OCI-LY1 (cell line): ENCODE measurements at regions not wholly inside any gene's neighbourhood (a gene's known extent, or its start where the extent isn't known, plus 50 kb on each side); places are given as distances from the start of the nearest gene placed in this dataset.

Experiments
- H2AFZ ChIP-seq: fragments of 200-600 bp; sonication (generic), shearing (Covaris generic); 2 replicates; pipeline ENCODE4 v1.6.0; 2014; ENCODE audit warnings: antibody characterized with exemption, mild to moderate bottlenecking, low read length
- H3F3A ChIP-seq: fragments of 200-600 bp; sonication (generic), shearing (Covaris generic); 2 replicates; pipeline ENCODE4 v1.6.0; 2014; ENCODE audit warnings: mild to moderate bottlenecking, antibody characterized with exemption, low read length, moderate library complexity; ENCODE audit not compliant: insufficient read depth
- H3K27ac ChIP-seq: fragments of 200-600 bp; sonication (generic); 2 replicates; pipeline ENCODE4 v1.5.1; 2014; ENCODE audit warnings: low read length, mixed run types, mild to moderate bottlenecking, low read depth; ENCODE audit not compliant: poor library complexity, severe bottlenecking
- H3K27me3 ChIP-seq: fragments of 200-600 bp; sonication (generic); 2 replicates; pipeline ENCODE4 v1.6.0; 2014; ENCODE audit warnings: antibody characterized with exemption, mild to moderate bottlenecking, low read length, moderate library complexity; ENCODE audit not compliant: insufficient read depth
- H3K36me3 ChIP-seq: fragments of 200-600 bp; sonication (generic); 2 replicates; pipeline ENCODE4 v1.6.1; 2014; ENCODE audit warnings: mild to moderate bottlenecking, antibody characterized with exemption, low read length, moderate library complexity, mixed read lengths; ENCODE audit not compliant: insufficient read depth
- H3K4me1 ChIP-seq: fragments of 200-600 bp; sonication (generic); 2 replicates; pipeline ENCODE4 v1.5.1; 2014; ENCODE audit warnings: mild to moderate bottlenecking, low read length, moderate library complexity; ENCODE audit not compliant: insufficient read depth, severe bottlenecking
- H3K4me2 ChIP-seq: fragments of 200-600 bp; sonication (generic), shearing (Covaris generic); 2 replicates; pipeline ENCODE4 v1.6.1; 2014; ENCODE audit warnings: low read length
- H3K4me3 ChIP-seq: fragments of 200-600 bp; sonication (generic); 2 replicates; pipeline ENCODE4 v1.5.1; 2014; ENCODE audit warnings: low read length, low read depth, mild to moderate bottlenecking, mixed read lengths; ENCODE audit not compliant: poor library complexity, severe bottlenecking
- H3K79me2 ChIP-seq: fragments of 200-600 bp; shearing (Covaris generic); 2 replicates; pipeline ENCODE4 v1.6.1; 2016; ENCODE audit warnings: mixed run types, low read length, mixed read lengths; ENCODE audit not compliant: insufficient read depth
- H3K9ac ChIP-seq: fragments of 200-600 bp; sonication (generic), shearing (Covaris generic); 2 replicates; pipeline ENCODE4 v1.6.1; 2014; ENCODE audit warnings: mild to moderate bottlenecking, low read length, mixed read lengths
- H3K9me2 ChIP-seq: fragments of 200-600 bp; sonication (generic), shearing (Covaris generic); 2 replicates; pipeline ENCODE4 v1.6.1; 2014; ENCODE audit warnings: low read depth, mild to moderate bottlenecking, low read length, mixed read lengths
- H3K9me3 ChIP-seq: fragments of 200-600 bp; shearing (Covaris generic); 2 replicates; pipeline ENCODE4 v1.6.1; 2014; ENCODE audit warnings: low read length, mixed read lengths
- H4K20me1 ChIP-seq: fragments of 200-600 bp; sonication (generic), shearing (Covaris generic); 2 replicates; pipeline ENCODE4 v1.6.0; 2016; ENCODE audit warnings: mild to moderate bottlenecking, low read length; ENCODE audit not compliant: insufficient read depth
- CTCF ChIP-seq: fragments of 200-600 bp; sonication (generic), shearing (Covaris generic); IDR thresholded peaks from 2 replicates; pipeline ENCODE4 v1.5.1; 2017; ENCODE audit warnings: mild to moderate bottlenecking, antibody characterized with exemption, low read length, moderate library complexity, mixed read lengths
- EZH2 ChIP-seq: fragments of 200-600 bp; sonication (generic), shearing (Covaris generic); IDR thresholded peaks from 2 replicates; pipeline ENCODE4 v1.8.0; 2017; ENCODE audit warnings: borderline replicate concordance, mixed run types, mild to moderate bottlenecking, antibody characterized with exemption, low read length, moderate library complexity, mixed read lengths

GRCh38 chr7:27466703-27467102 is 196.0 kb downstream of the HIBADH start:
- TF ChIP-seq EZH2 (no peak), CTCF (no peak)
- H4K20me1 ChIP-seq, result no peaks in the 10 kb centered on the region
- no peak overlapping the region for H3K4me3 ChIP-seq
- H3K9me3 ChIP-seq, result no peaks in the 10 kb centered on the region
- H3K79me2 ChIP-seq, result no peaks in the 10 kb centered on the region
- no peak overlapping the region for H3K4me2 ChIP-seq
- no peaks in the 10 kb centered on the region; the same call in 1 of the 2 replicates for H3K27me3 ChIP-seq
- no peak overlapping the region for H2AFZ ChIP-seq
- H3K4me1 ChIP-seq, result no peaks in the 10 kb centered on the region
- no peaks in the 10 kb centered on the region for H3K36me3 ChIP-seq
- no peaks in the 10 kb centered on the region for H3F3A ChIP-seq
- no peak overlapping the region for H3K27ac ChIP-seq
- no peak overlapping the region for H3K9ac ChIP-seq
- no peaks in the 10 kb centered on the region for H3K9me2 ChIP-seq

- H3K9ac ChIP-seq, result no peak overlapping the region
- H3K36me3 ChIP-seq, result no peaks in the 10 kb centered on the region
- H3K9me2 ChIP-seq, result no peaks in the 10 kb centered on the region
- no peak overlapping the region for H3K27ac ChIP-seq
- no peaks in the 10 kb centered on the region for H3K4me1 ChIP-seq
- H4K20me1 ChIP-seq, result no peaks in the 10 kb centered on the region
- H3K4me3 ChIP-seq, result no peak overlapping the region
- H2AFZ ChIP-seq, result no peak overlapping the region
- TF ChIP-seq CTCF (no peak), EZH2 (no peak)
- H3K79me2 ChIP-seq, result no peaks in the 10 kb centered on the region
- H3K9me3 ChIP-seq, result no peaks in the 10 kb centered on the region
- no peak overlapping the region for H3K4me2 ChIP-seq
- H3F3A ChIP-seq, result no peaks in the 10 kb centered on the region
- no peaks in the 10 kb centered on the region; the same call in 1 of the 2 replicates for H3K27me3 ChIP-seq
These were observed 190.6 kb downstream of the HIBADH start for GRCh38 chr7:27472043-27472442.
